ENCODE measurements at regions not wholly inside any gene's neighbourhood (a gene's known extent, or its start where the extent isn't known, plus 50 kb on each side); places are given as distances from the start of the nearest gene placed in this dataset.

DNA sequence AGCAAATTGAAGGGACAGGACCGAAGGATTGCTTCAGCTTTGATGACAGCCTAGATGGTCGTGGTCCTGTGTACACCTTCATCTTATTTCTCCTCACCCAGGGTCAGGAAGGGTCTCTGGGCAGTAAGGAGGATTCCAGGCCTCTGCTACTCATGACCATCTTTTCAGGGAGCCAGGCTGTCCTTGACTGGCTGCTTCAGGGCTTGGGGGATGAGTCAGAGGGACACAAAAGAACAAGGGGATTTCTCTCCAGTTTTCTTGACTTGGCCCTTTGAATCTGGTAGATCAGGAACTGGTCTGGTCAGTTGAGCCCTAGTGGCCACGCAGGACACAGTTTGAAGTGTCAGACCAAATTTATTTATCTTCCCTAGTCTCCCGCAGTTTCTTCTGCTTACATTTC lies 402.1 kb upstream of the CHD6 start:
- DNase-seq (ENCODE audit: extremely low read depth in 1 of 2, low read depth in 1 of 2), result no peak

DNA sequence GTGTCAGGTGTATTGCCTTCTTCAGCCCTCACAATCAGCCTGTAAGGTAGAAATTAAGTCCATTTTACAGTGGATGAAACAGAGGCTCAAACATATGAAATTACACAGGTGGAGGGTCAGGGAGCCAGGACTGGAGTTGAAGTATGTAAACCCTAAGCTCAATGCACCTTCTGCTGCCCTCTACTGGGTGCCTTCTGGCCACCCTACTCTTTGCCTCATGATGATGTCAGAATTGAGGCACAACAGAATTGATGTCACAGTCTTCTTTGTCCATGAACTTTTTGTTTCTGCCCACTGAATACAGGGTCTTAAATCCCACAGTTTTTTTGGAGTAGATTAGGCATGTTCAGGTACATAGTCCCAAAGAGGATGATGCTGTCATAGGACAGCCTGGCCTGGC lies 400.8 kb upstream of the CHD6 start:
- DNase-seq (ENCODE audit: extremely low read depth in 1 of 2, low read depth in 1 of 2), result no peak

DNA sequence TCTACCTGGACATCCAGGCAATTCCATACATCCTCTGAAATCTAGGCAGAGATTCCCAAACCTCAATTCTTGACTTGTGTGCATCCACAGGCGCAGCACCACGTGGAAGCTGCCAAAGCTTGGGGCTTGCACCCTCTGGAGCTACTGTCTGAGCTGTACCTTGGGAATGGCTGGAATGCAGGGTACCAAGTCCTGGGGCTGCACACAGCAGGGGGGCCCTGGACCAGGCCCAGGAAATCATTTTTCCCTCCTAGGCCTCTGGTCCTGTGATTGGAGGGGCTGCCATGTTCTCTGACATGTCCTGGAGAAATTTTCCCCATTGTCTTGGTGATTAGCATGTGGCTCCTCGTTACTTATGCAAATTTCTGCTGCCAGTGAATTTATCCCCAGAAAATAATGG lies 391.9 kb upstream of the CHD6 start:
- no peak for DNase-seq (ENCODE audit: extremely low read depth in 1 of 2, low read depth in 1 of 2)

DNA sequence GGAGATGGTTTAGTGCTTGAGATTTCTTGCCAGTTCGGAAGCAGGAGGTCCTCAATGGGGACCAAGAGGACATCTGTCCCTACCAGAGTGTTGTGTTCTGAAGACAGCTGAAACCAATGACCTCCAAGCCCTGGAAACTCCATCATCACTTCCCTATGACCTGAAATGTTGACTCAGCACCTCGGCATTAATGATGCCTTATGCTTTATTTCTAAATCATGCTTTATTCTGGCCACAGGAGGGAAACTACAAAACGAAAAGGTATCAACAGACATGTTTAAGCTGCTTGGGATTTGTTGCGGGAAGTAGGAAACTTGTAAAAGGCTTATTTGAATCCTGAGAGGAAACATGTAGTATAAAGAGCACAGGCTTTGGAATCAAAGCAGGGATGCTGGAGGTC lies 389.1 kb upstream of the CHD6 start:
- DNase-seq (ENCODE audit: extremely low read depth in 1 of 2, low read depth in 1 of 2), result no peak

DNA sequence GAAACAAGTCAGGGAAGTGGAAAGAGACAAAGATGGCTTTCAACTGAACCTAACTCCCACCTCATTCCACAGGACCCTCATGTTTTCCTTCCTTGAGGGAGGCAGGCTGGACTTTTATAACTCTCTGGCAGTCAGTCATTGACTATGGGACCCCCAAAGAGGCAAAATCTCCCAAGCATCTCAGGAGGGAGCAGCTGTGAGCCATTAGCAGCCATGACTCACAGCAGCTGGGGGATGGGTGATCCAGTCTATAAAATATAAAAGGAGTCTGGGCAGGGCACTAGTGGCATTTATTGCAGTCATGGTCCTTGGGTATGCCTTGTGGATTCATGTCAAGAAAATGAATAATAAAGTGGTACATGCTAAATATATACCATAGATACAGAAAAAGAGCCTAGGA lies 387.0 kb upstream of the CHD6 start:
- DNase-seq (ENCODE audit: extremely low read depth in 1 of 2, low read depth in 1 of 2), result no peak

DNA sequence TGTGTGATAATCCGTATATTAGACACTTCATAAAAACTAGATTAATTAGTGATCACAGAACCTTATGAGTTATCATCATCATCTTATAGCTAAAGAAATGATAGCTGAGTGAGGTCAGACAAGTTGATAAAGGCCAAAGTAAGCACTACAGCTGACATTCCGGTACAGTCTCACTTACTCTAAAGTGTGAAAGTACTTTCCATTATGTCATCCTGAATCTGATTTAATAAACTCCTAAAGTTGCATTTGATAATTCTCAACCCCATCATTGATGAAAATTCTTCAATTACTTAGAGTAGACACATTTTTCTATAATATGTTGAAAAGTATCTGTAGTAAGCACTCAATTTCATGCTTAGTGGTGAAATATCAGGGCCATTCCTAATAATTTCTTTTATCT lies 385.2 kb upstream of the CHD6 start:
- no peak for DNase-seq (ENCODE audit: extremely low read depth in 1 of 2, low read depth in 1 of 2)

DNA sequence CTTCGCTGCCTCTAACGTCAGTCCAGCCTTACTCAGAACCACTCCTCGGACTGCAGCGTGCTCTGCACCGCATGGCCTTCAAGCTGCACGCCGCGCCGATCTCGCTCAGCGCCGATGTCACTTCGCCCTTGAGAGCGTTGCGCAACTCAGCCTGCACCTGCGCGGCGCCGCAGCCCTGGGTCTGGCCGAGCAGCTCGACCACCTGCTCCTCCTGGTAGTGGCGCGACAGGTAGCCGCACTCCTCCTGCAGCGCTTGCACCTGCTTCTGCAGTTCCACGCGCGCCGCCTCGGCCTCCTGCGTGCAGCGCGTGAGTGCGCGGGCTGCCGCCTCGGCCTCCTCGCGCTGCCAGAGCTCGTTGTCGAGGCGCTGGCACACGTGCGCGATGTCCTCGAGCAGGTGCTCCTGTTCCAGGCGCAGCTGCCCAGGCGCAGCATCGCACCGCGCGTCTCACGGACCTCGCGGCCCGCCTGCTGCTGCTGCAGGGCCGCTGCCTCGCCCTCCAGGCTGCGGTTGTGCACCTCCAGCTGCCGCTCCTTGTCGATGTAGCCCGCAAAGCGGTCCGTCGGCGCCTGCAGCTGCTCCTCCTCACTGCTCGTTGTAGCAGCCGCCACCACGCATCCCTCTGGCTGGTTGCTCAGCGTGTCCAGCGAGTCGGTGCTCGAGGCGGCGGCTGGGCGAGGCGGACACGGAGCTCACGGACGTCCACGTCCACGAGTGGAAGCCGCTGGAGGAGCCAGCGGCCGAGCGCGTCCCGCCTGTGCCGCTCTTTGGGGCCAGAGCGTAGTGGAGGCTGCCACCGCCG lies 380.6 kb upstream of the CHD6 start:
- no peak for DNase-seq (ENCODE audit: extremely low read depth in 1 of 2, low read depth in 1 of 2)

DNA sequence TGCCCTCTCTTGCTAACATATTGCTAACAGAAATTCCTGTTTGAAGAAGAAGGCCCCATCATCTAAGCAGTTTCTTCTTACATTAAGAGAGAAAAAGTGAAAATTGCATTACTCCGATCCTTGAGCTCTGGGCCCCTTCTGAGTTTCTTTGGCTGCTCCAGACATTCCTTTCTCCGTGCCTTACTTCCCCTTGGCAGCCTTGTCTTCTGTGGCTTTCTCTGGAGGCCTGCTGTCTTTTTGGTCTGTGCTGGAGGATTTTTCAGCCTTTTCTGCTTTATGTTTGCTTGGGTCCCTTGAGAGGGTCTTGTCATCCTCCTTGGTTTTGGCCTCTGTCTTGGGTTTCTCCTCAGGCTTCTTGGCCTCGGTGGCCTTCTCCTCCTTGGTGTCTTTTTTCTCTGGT lies 378.8 kb upstream of the CHD6 start:
- DNase-seq (ENCODE audit: extremely low read depth in 1 of 2, low read depth in 1 of 2), result no peak

DNA sequence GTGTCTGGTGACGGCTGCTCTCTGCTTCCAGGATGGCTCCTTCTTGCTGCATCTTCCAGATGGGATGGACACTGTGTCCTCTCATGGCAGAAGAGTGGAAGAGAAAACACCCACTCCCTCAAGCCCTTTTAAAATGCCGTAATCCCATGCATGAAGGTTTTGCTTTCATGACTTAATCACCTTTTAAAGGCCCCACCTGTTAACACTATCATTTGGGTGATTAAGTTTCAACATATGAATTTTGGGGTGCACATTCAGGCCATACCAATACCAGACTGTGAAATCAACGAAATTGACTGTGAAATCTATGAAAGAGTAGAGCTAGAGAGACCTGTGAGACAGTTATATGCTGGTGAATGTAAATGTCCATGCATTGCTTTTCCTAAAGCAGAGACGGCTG lies 374.3 kb upstream of the CHD6 start:
- DNase-seq (ENCODE audit: extremely low read depth in 1 of 2, low read depth in 1 of 2), result no peak

DNA sequence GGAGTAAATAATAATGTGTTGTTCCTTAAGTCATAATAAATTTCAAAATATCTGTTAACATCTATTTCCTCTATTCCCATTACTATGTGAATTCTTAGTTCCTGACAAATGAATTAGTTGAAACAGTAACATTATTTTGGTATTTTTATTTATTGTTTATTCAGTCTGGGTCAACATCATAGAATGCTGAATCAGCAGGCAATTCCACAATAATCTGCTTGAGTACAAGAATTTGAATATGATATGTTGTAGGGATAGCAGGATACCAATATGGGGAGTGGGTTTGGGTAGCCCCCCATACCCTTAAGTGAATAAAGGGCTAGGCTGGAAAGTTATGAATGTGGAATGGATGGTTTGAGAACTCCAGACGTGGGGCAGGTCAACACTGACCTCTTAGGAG lies 373.2 kb upstream of the CHD6 start:
- DNase-seq (ENCODE audit: extremely low read depth in 1 of 2, low read depth in 1 of 2), result no peak

DNA sequence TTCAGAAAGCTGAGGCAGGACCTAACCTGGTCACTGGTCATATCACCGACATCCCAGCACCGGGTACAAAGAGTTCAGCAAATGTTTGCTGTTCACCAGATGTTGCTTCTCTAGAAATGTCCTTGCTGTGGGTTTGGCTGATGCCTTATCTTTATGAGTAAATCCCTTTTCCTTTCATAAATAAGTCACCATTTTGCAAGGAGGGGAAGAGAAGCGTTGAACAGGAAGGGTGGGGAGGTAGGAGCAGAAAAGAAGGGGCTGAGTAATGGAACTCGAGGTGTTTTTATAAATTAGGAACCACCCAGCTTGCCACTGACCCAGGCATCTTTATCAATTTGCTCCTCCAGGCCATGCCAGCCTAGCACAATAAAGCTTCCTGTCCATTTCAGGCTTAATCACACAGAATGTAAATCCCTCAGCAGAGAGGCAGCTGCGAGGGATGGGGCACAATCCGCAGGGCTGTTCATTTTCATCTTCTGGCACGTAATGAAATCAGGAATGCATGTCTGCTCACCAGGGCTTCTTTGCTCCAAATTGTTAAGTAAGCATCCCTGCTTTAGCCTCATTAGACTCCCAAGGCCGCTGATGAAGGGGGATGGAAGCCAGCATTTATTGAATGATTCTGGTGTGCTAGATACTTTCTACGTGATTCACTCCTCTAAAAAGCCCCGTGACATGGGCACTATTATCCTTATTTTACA lies 371.9 kb upstream of the CHD6 start:
- no peak for DNase-seq (ENCODE audit: extremely low read depth in 1 of 2, low read depth in 1 of 2)

DNA sequence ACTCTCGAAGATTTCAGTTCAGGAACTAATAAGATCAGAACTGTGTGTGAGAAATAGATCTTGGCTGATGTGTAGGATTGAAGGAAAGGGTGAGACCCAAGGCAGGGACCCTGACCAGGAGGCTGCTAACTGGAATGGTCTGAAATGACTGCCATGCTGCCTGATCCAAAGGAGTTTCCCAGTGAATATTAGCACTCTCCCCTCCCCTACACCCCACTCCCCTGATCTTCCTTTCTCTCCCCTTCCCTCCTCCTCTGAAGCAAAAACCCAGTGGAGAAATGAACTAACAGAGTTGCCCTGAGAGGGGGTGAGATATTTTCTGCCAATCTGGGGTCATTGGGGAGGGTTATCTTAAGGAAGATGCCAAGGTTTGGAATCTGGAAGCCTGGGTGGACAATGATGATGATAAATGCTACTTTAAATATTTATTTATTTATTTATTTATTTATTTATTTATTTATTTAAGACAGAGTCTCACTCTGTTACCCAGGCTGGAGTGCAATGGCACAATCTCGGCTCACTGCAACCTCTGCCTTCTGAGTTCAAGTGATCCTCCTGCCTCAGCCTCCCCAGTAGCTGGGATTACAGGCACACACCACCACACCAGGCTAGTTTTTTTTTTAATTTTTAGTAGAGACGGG lies 371.0 kb upstream of the CHD6 start:
- DNase-seq (ENCODE audit: extremely low read depth in 1 of 2, low read depth in 1 of 2), result no peak

DNA sequence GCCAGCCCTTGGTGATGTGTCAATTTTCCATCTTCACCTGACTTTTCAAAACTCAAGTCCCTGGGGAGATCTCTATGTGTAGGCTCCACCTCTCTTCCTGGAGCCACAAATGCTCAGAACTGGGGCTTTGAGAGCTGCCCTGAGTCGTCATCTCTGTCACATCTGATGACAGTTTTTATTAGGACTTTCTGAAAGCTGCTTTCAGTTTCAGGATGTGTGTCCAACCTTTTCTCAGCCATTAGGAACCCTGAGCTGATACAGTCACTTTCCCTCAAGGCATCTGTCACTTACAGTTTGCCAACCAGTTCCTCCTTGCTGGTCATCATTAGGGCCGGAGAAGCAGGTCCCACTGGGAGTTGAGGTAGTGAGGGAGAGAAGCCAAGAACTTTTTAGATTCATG lies 365.9 kb upstream of the CHD6 start:
- DNase-seq (ENCODE audit: extremely low read depth in 1 of 2, low read depth in 1 of 2), result no peak

DNA sequence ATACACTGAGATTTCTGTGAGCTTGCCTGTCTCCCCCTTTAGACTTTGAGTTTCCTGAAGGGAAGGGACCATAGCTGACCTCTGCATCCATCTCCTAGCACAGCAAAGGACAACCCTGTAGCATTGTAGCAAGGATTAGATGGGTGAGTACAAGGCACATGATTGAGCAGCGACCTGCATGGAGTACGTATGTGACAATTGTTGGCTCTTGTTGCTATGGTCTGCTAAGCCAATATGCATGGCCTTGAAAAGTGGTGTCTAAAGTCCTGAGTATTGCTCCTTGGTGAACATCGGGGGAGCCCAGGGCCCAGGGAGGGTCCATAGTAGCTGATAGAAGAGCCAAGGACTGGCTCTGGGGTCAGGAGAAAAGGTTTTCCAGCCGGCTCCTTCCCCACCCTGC lies 365.0 kb upstream of the CHD6 start:
- DNase-seq (ENCODE audit: extremely low read depth in 1 of 2, low read depth in 1 of 2), result no peak

DNA sequence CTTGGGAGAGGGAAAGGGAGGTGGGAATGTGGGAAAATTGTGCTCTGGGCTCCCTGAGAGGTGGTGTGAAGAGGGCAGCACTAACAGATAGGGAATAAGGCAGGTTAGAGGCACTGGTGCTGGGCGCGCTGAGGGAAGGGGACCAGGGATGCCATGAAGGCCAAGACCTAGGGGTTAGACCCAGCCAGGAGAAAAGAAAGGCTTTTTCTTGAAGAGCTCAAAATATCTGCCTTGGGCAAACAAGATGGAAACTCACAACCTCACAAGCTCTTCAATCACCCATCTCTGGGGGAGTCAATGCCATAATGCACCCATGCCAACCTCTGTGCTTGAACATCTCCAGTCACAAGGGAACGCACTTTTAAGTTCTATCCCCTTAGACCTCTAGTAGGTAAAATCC lies 363.6 kb upstream of the CHD6 start:
- no peak for DNase-seq (ENCODE audit: extremely low read depth in 1 of 2, low read depth in 1 of 2)

DNA sequence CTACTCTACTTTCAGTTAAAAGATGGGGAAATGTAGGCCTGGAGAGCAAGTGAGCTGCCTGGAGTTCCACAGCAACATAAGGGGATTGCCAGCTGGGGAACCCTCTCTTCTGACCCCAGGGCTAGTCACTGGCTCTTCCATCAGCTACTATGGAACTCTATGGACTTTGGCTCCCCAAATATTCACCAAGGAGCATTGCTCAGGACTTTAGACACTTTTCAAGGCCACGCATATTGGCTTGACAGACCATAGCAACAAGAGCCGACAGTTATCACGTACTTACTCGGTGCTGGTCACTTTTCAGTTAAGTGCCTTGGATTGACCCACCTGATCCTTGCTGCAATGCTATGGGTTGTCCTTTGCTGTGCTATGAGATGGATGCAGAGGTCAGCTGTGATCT lies 360.7 kb upstream of the CHD6 start:
- DNase-seq (ENCODE audit: extremely low read depth in 1 of 2, low read depth in 1 of 2), result no peak

DNA sequence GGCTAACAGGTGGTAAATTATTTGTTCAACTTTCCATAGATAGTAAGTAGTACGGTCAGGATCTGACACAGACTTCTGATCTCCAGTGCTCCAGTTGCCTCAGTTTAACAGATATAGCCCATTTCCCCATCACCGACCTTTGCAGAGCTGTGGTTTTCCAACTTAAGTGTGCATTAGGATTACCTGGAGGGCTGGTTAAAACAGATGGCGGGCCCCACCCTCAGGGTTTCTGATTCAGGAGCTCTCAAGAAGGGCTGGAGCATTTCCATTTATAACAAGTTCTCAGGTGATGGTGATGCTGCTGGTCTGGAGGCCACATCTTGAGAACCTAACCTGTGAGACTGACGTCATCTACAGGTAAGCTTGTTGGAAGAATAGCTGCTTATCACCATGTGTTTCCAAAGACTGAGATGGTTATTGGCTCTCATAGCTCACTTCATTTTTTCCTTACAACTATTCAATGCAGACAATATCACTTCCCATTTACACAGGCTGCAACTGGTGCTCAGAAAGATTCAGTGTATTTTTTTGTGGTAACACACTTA lies 360.1 kb upstream of the CHD6 start:
- DNase-seq (ENCODE audit: extremely low read depth in 1 of 2, low read depth in 1 of 2), result no peak

DNA sequence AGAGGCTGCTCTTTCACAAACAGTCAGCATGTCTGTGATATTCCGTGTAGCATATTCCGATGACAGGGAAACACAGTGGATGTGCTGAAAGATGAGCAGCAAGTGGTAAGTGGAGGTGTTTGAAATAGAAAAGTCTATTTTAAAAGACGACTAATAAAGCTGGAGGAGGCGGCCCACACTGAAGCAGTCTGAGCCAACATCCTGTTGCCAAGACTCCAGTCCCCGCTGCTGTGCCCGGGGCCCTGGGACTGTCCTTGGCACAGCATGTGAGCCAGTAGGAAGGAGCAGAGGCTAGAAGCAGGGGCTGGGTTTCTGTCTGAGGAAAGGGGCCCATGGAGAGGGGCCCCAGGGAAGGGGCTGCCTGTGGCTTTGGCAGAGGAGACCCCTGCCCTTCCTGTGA lies 351.5 kb upstream of the CHD6 start:
- no peak for DNase-seq (ENCODE audit: extremely low read depth in 1 of 2, low read depth in 1 of 2)

DNA sequence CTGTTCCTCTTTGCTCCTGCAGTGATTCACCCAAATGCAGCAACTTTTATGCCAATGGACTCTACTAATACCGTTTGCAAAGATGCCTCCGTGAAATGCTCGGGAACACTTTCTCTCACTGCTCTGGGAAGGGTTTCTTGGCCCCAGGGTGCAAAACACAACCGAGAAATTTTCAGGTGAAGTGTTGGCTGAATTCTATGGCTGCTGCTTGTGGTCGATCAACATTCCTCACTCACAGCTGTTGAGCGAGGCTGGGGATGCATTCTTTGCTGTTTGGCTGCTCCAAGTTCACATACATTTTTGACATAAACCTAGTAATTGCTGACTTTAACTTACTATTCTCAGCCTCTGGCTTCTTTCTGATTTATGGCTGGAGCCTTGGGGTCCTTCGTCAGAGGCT lies 342.0 kb upstream of the CHD6 start:
- DNase-seq (ENCODE audit: extremely low read depth in 1 of 2, low read depth in 1 of 2), result no peak

DNA sequence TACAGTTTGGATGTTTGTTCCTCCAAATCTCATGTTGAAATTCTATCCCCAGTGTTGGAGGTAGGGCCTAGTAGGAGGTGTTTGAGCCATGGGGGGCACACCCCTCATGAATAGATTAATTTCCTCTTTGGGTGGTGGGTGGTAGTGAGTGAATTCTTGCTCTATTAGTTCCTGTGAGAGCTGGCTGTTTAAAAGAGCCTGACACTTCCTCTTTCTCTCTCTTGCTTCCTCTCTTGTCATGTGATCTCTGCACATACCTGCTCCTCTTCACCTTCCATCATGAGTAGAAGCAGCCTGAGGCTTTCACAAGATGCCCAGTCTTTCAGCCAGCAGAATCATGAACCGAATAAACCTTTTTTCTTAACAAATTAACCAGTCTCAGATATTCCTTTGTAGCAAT lies 340.2 kb upstream of the CHD6 start:
- no peak for DNase-seq (ENCODE audit: extremely low read depth in 1 of 2, low read depth in 1 of 2)

DNA sequence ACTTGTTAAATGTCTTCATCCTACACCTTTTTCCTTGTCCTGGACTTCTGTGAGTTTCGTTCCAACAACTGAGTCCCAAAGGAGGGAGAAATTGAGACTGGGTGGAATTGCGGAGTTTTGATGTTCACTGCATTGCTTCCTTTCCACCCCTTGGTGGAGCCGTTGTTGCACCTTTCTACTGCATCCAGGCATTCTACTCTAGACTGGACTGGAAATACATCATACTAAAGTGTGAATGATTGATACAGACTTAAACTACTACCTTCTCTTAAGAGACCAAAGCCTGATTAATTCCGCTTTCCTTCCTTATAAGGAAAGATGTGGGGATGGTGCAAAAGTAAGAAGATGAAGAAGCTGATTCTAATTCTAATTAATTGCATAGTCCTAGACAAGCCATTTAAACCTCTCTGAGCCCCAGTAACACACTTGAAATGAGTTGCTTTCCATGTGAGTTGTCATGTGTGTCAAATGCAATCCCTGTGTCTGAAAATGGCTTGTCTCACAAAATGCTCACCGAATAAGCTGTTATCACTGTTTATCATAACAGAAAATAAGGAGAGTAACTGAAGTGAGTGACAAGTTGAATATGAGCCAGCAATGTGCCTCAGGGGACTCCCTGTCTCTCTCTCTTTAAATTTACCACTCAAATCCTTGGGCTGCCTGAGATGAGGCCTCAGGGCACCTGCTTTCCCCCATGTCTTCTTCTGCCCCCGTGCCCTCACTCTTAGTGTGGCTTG lies 338.3 kb upstream of the CHD6 start:
- no peak for DNase-seq (ENCODE audit: extremely low read depth in 1 of 2, low read depth in 1 of 2)
